ENCODE measurements at regions not wholly inside any gene's neighbourhood (a gene's known extent, or its start where the extent isn't known, plus 50 kb on each side); places are given as distances from the start of the nearest gene placed in this dataset.

- no peak for DNase-seq (ENCODE audit: low read depth)
These were observed 63.0 kb downstream of the C5orf15 start for GRCh38 chr5:133905424-133905823.

- DNase-seq (ENCODE audit: low read depth), result no peak
These were observed 63.8 kb downstream of the C5orf15 start for GRCh38 chr5:133904641-133905040.

GRCh38 chr5:133902511-133903118, 65.8 kb downstream of the C5orf15 start:
- no peak for DNase-seq (ENCODE audit: low read depth)

GRCh38 chr5:133900534-133901270, 67.7 kb downstream of the C5orf15 start:
- no peak for DNase-seq (ENCODE audit: low read depth)

GRCh38 chr5:133899506-133899905, 68.9 kb downstream of the C5orf15 start:
- no peak for DNase-seq (ENCODE audit: low read depth)

DNA sequence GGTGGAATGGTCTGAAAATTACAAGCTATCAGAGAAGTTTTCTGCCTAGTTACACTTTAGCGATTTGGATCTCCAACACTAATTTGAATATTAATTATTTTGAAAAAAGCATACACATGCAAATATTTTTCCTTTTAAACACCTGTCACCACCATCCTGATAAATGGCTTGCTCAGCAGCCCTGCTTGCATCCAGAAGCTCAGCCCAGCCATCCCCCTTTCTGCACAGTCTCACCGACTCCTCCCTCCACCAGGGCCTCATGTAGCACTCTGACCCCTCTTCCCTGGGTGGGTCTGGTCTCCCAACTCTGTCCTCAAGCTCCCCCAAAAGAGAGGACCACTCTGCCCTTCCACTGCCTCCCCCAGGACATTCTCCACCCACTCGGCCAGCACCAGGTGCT, 70.0 kb downstream of the C5orf15 start:
- DNase-seq (ENCODE audit: low read depth), result no peak

GRCh38 chr5:133897431-133897830, 71.0 kb downstream of the C5orf15 start:
- no peak for DNase-seq (ENCODE audit: low read depth)

DNA sequence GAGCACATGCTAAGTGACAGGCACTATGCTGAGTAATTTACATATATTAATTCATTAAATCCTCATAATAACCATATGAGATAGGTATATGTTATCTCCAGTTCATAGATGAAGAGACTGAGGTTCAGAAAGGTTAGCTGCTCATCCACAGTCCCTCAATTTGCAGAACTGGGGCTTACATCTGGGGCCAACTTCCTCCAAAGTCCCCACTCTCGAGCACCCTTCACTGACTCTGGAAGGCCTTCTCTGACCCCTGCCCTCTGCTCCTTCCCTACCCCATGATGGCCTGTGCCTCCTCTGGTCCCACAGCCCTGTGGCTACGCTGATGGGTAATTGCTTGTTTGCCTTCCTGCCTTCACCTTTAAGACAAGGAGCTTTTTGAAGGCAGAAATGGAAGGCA, 71.6 kb downstream of the C5orf15 start:
- DNase-seq (ENCODE audit: low read depth), result no peak

DNA sequence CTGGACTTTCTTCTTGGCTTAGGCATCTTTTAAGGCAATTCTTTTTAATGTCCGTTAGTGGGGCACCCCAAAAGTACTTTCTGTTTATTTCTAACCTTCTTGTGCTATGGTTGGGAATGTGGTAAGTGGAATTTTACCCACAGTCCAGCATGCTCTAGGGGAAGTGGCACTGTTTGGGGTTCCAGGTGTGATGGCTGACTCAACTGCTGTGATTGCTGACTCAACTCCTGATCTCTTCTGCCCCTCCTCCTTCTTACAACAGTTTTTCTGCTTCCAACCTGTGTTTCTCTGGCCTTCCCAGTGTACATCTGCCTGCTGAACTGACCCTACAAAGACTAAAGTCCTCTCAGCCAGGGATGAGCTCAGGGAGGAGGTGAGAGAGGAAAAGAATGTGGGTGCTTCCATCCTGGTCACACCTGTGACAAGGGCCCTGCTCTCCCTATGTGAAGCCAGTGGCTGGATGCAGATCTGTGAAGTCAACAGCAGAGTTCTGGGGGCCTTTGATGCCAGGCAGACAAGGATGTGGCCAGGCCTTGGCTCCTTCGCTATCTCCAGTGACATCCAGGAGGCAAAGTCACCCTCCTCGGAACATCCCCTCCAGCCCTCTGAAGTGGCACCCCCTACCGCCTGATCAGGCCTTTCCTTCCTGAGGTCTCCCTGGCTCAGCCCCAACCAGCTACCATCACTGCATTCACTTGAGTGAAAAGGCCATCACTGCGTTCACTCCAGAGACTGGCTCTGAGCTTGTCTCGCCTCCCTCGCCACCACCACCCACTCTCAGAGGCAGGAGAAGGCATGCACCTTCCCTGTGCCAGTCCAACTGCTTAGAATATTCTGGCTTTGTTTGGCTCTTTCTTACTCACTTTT, 72.2 kb downstream of the C5orf15 start:
- no peak for DNase-seq (ENCODE audit: low read depth)

DNA sequence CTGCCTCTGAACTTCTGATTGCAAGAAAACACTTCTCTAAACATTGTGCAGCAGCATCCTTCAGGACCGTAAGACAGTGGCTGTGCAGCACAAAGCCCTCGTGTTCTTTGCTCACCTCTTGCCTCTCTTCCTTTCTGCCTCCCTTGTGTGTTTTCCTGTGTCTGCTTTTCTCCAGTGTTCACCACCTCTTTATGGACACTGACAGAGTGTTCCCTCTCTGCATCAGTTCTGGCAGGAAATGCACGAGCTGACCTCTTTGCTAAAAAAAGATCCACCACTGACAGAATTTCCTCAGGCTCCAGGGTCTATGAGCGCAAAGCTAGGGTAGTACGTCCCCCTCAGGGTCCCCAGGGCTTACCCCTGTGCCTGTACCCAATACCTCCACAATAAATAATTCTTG, 74.3 kb downstream of the C5orf15 start:
- no peak for DNase-seq (ENCODE audit: low read depth)

GRCh38 chr5:133892774-133893173, 75.7 kb downstream of the C5orf15 start:
- no peak for DNase-seq (ENCODE audit: low read depth)

GRCh38 chr5:133892306-133892705, 76.1 kb downstream of the C5orf15 start:
- no peak for DNase-seq (ENCODE audit: low read depth)

- DNase-seq (ENCODE audit: low read depth), result no peak
These were observed 77.0 kb downstream of the C5orf15 start for GRCh38 chr5:133891390-133891789.

DNA sequence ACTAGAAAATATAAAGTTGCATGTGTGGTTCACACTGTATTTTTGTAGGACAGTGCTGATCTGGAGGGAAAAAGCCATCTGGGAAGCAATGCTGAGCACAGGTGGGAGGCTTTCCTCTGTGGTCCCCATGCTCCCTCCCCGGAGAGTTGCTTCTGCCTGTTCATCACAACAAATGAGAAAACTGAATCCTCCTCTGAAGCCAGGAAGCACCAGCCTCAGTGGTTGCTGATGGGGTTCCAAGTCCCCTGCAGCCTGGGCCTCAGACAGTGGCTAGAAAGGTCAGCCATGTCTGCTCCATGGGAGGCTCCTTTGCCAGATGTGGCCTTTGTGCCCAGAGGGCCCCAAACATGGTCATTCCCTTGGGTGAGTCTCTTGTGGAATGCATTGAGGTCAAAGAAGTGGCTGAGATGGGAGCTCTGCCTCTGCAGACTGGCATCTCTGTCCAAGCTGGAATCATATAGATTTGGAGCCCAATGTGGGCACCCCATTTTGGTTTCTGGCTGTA, 77.6 kb downstream of the C5orf15 start:
- DNase-seq (ENCODE audit: low read depth), result no peak

GRCh38 chr5:133890314-133890713, 78.1 kb downstream of the C5orf15 start:
- DNase-seq (ENCODE audit: low read depth), result no peak

DNA sequence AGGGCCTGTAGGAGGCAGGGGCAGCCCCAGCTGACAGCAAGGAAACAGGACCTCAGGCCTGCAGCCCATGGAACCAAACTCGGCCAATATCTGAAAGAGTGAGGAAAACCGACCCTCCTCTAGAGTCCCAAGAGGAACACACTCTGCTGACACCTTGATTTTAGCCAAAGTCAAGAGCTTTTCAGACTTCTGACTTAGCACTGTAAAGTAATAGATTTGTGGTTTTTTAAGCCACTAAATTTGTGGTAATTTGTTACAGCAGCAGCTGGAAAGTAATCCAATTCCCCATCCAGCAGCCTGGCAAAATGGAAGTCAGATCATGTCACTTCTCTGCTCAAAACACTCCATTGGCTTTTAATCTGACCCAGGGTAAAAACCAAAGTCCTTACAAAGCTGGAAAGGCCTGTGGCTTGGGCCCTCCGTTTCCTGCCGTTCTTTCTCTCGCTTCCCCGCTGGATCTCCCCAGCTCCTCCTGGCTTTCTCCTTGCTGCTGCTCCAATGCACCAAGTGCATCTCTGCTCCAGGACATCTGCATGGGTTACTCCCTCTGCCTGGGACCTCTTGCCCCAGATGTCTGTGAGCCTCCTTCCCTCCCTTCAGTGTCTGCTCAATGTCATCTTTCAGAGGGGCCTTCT, 79.0 kb downstream of the C5orf15 start:
- no peak for DNase-seq (ENCODE audit: low read depth)

DNA sequence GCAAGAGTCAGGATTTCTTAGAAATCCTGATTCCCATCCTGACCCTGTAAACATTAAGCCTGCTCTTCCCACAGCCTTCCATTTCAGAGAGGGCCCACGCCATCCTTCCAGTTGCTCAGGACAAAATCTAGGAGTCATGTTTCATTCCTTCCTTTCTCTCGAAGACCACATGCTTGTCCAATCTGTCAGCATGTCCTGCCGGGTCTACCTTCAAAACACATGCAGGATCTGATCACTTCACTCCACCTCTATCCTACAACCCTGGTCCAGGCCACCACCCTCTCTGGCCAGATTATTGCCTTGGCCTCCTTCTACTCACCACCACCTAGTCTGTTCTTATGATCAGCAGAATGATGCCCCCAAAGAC, 79.8 kb downstream of the C5orf15 start:
- no peak for DNase-seq (ENCODE audit: low read depth)

DNA sequence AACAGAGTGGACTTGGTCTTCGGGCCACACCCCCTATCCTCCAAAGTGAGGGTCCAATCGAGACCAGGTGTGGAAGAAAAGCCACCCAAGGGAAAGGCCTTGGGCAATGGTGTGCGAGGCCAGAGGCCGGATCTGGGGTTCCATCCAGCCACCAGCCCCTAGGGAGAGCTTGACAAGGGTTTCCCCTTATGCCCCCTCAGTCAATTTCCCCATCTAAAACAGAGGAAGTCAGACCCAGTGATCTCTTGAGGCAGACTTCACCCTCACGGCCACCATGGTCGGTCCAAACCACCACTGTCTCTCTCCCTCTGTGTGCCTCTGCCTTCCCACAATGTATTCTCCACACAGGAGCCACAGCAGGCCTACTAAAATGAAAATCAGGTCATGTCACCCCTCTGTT, 82.9 kb downstream of the C5orf15 start:
- no peak for DNase-seq (ENCODE audit: low read depth)

DNA sequence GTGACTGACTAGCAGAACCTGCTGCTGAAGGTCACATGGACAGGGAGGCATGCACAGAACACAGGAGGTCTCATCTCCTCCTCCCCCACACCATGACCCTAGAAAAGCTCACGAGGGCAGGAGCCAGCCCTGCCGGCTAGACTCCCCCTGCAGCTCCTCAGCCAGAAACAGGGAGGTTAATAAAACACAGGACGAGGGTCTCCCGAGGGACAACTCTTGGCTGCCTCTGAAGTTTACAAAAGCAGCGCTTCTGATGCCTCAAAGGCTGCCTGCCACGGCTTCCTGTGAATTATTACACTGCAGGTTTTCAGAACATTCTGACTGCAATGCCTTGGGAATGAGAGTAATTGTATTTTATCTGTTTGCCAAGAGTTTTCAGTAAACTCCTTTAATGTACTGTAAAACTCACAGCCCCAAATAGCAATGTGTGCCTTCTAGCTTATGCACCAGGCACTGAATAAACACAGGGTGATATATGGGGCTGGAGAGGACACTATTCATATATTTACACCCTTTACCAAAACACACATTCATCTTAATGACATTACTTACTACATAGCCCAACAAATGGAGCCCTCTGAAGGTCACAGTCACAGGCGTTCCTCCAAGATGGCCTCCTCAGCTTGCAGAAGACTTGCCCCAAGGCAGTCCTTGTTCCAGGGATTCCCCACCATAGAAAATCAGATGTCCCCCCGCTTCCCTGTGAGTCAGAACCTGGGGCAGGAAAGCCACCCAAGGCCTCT, 83.7 kb downstream of the C5orf15 start:
- no peak for DNase-seq (ENCODE audit: low read depth)

GRCh38 chr5:133883916-133884315, 84.5 kb downstream of the C5orf15 start:
- no peak for DNase-seq (ENCODE audit: low read depth)

DNA sequence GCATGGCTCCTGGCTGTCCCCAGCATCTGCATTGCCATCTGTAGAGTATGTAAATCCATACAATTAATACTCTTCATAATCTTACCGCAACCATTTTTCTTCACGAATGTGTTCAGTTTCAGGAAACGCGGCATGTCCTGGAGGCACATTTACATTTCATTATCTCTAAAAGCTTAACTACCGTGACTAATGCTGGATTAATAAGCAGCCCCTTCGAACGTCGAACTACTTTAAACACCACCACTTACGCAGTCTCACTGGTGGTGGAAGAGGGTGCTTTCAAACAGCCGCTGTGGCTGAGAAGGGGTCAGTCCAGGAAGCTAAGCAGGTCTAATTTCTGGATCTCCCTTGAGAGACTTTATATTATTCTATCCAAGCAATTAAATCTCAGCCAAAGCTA, 85.6 kb downstream of the C5orf15 start:
- DNase-seq (ENCODE audit: low read depth), result no peak

GRCh38 chr5:133882389-133882695, 86.1 kb downstream of the C5orf15 start:
- DNase-seq (ENCODE audit: low read depth), result no peak

Measured in non-pigmented ciliary epithelial cell (primary cell).